IMR-90 (cell line): ENCODE measurements at regions not wholly inside any gene's neighbourhood (a gene's known extent, or its start where the extent isn't known, plus 50 kb on each side); places are given as distances from the start of the nearest gene placed in this dataset.

Source experiments
- ATAC-seq: fragments of 200-7000 bp; cut with Tn5 transposase; 2 replicates; pipeline ENCODE4 v1.9.1; 2020; ENCODE audit warnings: low read depth, mild to moderate bottlenecking, moderate library complexity
- BruUV-seq: library from RNA; stranded (reverse); fragments of 400-500 nt; replicated peaks from 2 replicates; lab custom pipeline; 2021; lab: Mats Ljungman, UMichigan
- CTCF ChIA-PET: fragments of 300-600 bp; formaldehyde crosslinking; extraction: SDS; loops from one replicate; lab custom pipeline; 2021; ENCODE audit warnings: antibody characterized with exemption; lab: Yijun Ruan, JAX
- POLR2A ChIA-PET: fragments of 300-600 bp; sonication (Branson Sonifier 250); formaldehyde crosslinking; loops from one replicate; lab custom pipeline; 2022; ENCODE audit warnings: antibody characterized with exemption; ENCODE audit not compliant: unreplicated experiment; lab: Charles Lee
- DNase-seq: peaks from one replicate; pipeline ENCODE4 v3.0.0; 2013
- H2AFZ ChIP-seq: replicated peaks from 2 replicates; pipeline ENCODE3; 2013; ENCODE audit warnings: low read length, mild to moderate bottlenecking; ENCODE audit not compliant: poor library complexity
- H2AK5ac ChIP-seq: 2 replicates; pipeline ENCODE4 v1.6.1; 2013; ENCODE audit warnings: low read depth, low read length, inconsistent platforms
- H2AK9ac ChIP-seq: replicated peaks from 2 replicates; pipeline ENCODE3; 2013; ENCODE audit warnings: mild to moderate bottlenecking, low read depth, low read length, moderate library complexity; ENCODE audit not compliant: poor library complexity
- H2BK120ac ChIP-seq: 2 replicates; pipeline ENCODE4 v1.6.1; 2013; ENCODE audit warnings: low read depth, low read length, inconsistent platforms
- H2BK15ac ChIP-seq: 3 replicates; pipeline ENCODE4 v1.6.1; 2013; ENCODE audit warnings: low read depth, low read length, inconsistent platforms
- H2BK20ac ChIP-seq: 2 replicates; pipeline ENCODE4 v1.6.1; 2013; ENCODE audit warnings: low read depth, mild to moderate bottlenecking, inconsistent platforms, low read length, moderate library complexity
- H2BK5ac ChIP-seq: 2 replicates; pipeline ENCODE4 v1.6.1; 2013; ENCODE audit warnings: mild to moderate bottlenecking, low read depth, low read length, inconsistent platforms; ENCODE audit not compliant: poor library complexity, severe bottlenecking
- H3K14ac ChIP-seq: replicated peaks from 2 replicates; pipeline ENCODE4 v1.6.1; 2013; ENCODE audit warnings: low read depth, low read length, inconsistent platforms
- H3K18ac ChIP-seq: 2 replicates; pipeline ENCODE4 v1.6.1; 2013; ENCODE audit warnings: low read depth, low read length, control low read depth
- H3K23ac ChIP-seq: 2 replicates; pipeline ENCODE4 v1.6.1; 2013; ENCODE audit warnings: low read depth, low read length, inconsistent platforms
- H3K27ac ChIP-seq: 2 replicates; pipeline ENCODE4 v1.5.1; 2013; ENCODE audit warnings: mild to moderate bottlenecking, control low read depth, low read length; ENCODE audit not compliant: insufficient read depth
- H3K27me3 ChIP-seq: 2 replicates; pipeline ENCODE4 v1.6.1; 2013; ENCODE audit warnings: low read length; ENCODE audit not compliant: control insufficient read depth, insufficient read depth
- H3K36me3 ChIP-seq: 2 replicates; pipeline ENCODE4 v1.6.1; 2013; ENCODE audit warnings: low read length, mixed read lengths; ENCODE audit not compliant: control insufficient read depth, insufficient read depth
- H3K4ac ChIP-seq: 2 replicates; pipeline ENCODE4 v1.6.1; 2013; ENCODE audit warnings: low read depth, low read length, inconsistent platforms
- H3K4me1 ChIP-seq: 2 replicates; pipeline ENCODE4 v1.6.1; 2013; ENCODE audit warnings: low read length, mixed read lengths; ENCODE audit not compliant: control insufficient read depth, insufficient read depth
- H3K4me2 ChIP-seq: 2 replicates; pipeline ENCODE4 v1.6.1; 2013; ENCODE audit warnings: low read depth, mild to moderate bottlenecking, control low read depth, low read length, moderate library complexity
- H3K4me3 ChIP-seq: 2 replicates; pipeline ENCODE4 v1.5.1; 2013; ENCODE audit warnings: low read depth, mild to moderate bottlenecking, control low read depth, low read length, moderate library complexity; ENCODE audit not compliant: insufficient read depth
- H3K56ac ChIP-seq: 2 replicates; pipeline ENCODE4 v1.6.1; 2013; ENCODE audit warnings: low read length, inconsistent platforms; ENCODE audit not compliant: insufficient read depth; ENCODE audit errors: extremely low read depth
- H3K79me1 ChIP-seq, 2 experiments: 2 replicates each; pipeline ENCODE4 v1.6.1; 2013; ENCODE audit warnings: low read length in 2 of 2, inconsistent platforms in 1 of 2, low read depth in 1 of 2
- H3K9ac ChIP-seq: 2 replicates; pipeline ENCODE4 v1.6.1; 2013; ENCODE audit warnings: low read depth, low read length, control low read depth
- H3K9me1 ChIP-seq: 2 replicates; pipeline ENCODE4 v1.6.1; 2013; ENCODE audit warnings: low read length, inconsistent platforms; ENCODE audit not compliant: insufficient read depth
- H3K9me3 ChIP-seq: 2 replicates; pipeline ENCODE4 v1.6.1; 2013; ENCODE audit warnings: low read length; ENCODE audit not compliant: control insufficient read depth, insufficient read depth
- H4K20me1 ChIP-seq: 2 replicates; pipeline ENCODE4 v1.6.1; 2013; ENCODE audit warnings: low read length, inconsistent platforms; ENCODE audit not compliant: insufficient read depth
- H4K5ac ChIP-seq: 2 replicates; pipeline ENCODE4 v1.6.1; 2013; ENCODE audit warnings: mild to moderate bottlenecking, low read depth, low read length, control low read depth
- H4K8ac ChIP-seq, 2 experiments: 2 replicates each; pipeline ENCODE4 v1.6.1; 2013; ENCODE audit warnings: low read depth in 2 of 2, low read length in 2 of 2, control low read depth in 1 of 2, inconsistent platforms in 1 of 2
- H4K91ac ChIP-seq: 2 replicates; pipeline ENCODE4 v1.6.1; 2013; ENCODE audit warnings: low read depth, low read length, inconsistent platforms; ENCODE audit not compliant: insufficient read depth
- CTCF ChIP-seq: conservative IDR thresholded peaks from 2 replicates; pipeline ENCODE4 v1.5.1; 2012; ENCODE audit warnings: mild to moderate bottlenecking, low read depth, low read length, improper control_type of control experiment
- FOS ChIP-seq: fragments of 150-350 bp; IDR thresholded peaks from 2 replicates; pipeline ENCODE4 v1.6.1; 2016; ENCODE audit warnings: low read depth, low read length
- WGBS, 2 experiments: methylation state at CpG; one replicate each; pipeline versions ENCODE4 v1.1.5 to v1.1.7; 2013; ENCODE audit warnings: missing lambda C conversion rate in 2 of 2; ENCODE audit not compliant: insufficient read length in 1 of 2; ENCODE audit errors: extremely low coverage in 2 of 2; 5-methylcytosine and 5-hydroxymethylcytosine counted together
- dilution Hi-C: fragments of 300-500 bp; cut with HindIII; formaldehyde crosslinking; loops from one replicate; pipeline ENCODE4 v1.14.3; 2018; ENCODE audit warnings: low sequenced_read_pairs; ENCODE audit not compliant: unreplicated experiment
- in situ Hi-C: fragments of 300-500 bp; cut with MboI; formaldehyde crosslinking; loops from 3 replicates; pipeline ENCODE4 v1.14.3; 2019; ENCODE audit warnings: low sequenced_read_pairs, inconsistent platforms, mixed read lengths
- intact Hi-C: fragments of 100-400 bp; cut with micrococcal nuclease; formaldehyde crosslinking; loops from 2 replicates; pipeline ENCODE4 v1.10.0; 2022

GRCh38 chr10:90023950-90024349 is 322.6 kb downstream of the KIF20B start:
- no peak overlapping the region for H2AFZ ChIP-seq
- H3K4me1 ChIP-seq, result no peaks in the 10 kb centered on the region
- H3K9me1 ChIP-seq, result no peaks in the 10 kb centered on the region
- no peak overlapping the region for H2BK120ac ChIP-seq
- H3K4me2 ChIP-seq, result no peak overlapping the region
- H3K14ac ChIP-seq, result no peak overlapping the region
- H4K91ac ChIP-seq, result no peak overlapping the region
- ChIA-PET CTCF (no interaction called here), POLR2A (no interaction called here)
- no peak overlapping the region for H3K9ac ChIP-seq
- DNase-seq, result no peak
- no peak overlapping the region for H3K23ac ChIP-seq
- H3K9me3 ChIP-seq, result no peaks in the 10 kb centered on the region
- H3K79me1 ChIP-seq, result no peaks in the 10 kb centered on the region
- H3K4me3 ChIP-seq, result no peak overlapping the region
- H2BK20ac ChIP-seq, result no peak overlapping the region
- ATAC-seq, result no peak
- no peaks in the 10 kb centered on the region for H3K36me3 ChIP-seq
- H2BK5ac ChIP-seq, result no peak overlapping the region
- in situ Hi-C loops (no loop called here), intact Hi-C loops (no loop called here), dilution Hi-C loops (no loop called here)
- no peaks in the 10 kb centered on the region for H4K20me1 ChIP-seq
- no peaks in the 10 kb centered on the region for H3K27me3 ChIP-seq
- H4K8ac ChIP-seq, result no peak overlapping the region
- no peak overlapping the region for H4K5ac ChIP-seq
- 0% methylated on average over 1 of the region's 1 CpG; no CpG with 5 or more reads in 1 of the 2 experiments for WGBS, 2 experiments
- no peak overlapping the region for H3K18ac ChIP-seq
- no peak overlapping the region for H2BK15ac ChIP-seq
- H3K27ac ChIP-seq, result no peak overlapping the region
- no peak overlapping the region for H3K4ac ChIP-seq
- no peak overlapping the region for H3K56ac ChIP-seq
- no peak for TF ChIP-seq FOS
- TF ChIP-seq CTCF, result no peak
- H2AK9ac ChIP-seq, result no peak overlapping the region
- no TSS peak for BruUV-seq
- no peak overlapping the region for H2AK5ac ChIP-seq
